ENCODE measurements at regions not wholly inside any gene's neighbourhood (a gene's known extent, or its start where the extent isn't known, plus 50 kb on each side); places are given as distances from the start of the nearest gene placed in this dataset.

- TF ChIP-seq CTCF (IDR thresholded peaks at IDR 0.05) = no peak
- TF ChIP-seq POLR2A (IDR thresholded peaks at IDR 0.05) = no peak
Measured at GRCh38 chr5:62134811-62135210, 171.2 kb upstream of the KIF2A start.
